Neural cell (in vitro differentiated cells): ENCODE measurements at regions not wholly inside any gene's neighbourhood (a gene's known extent, or its start where the extent isn't known, plus 50 kb on each side); places are given as distances from the start of the nearest gene placed in this dataset.

ENCODE experiments used
- CTCF ChIP-seq: fragments of 450-650 bp; IDR thresholded peaks from 2 replicates; pipeline ENCODE4 v1.5.1; 2014; ENCODE audit warnings: antibody characterized with exemption, mild to moderate bottlenecking, moderate library complexity; ENCODE audit not compliant: poor library complexity, severe bottlenecking
- EP300 ChIP-seq: fragments of 450-650 bp; conservative IDR thresholded peaks from 2 replicates; pipeline ENCODE4 v1.6.1; 2014; ENCODE audit warnings: antibody characterized with exemption, mild to moderate bottlenecking, moderate library complexity; ENCODE audit not compliant: poor library complexity, severe bottlenecking
- SMC3 ChIP-seq: fragments of 450-650 bp; conservative IDR thresholded peaks from 2 replicates; pipeline ENCODE4 v1.6.1; 2014; ENCODE audit warnings: antibody characterized with exemption, mild to moderate bottlenecking, moderate library complexity; ENCODE audit not compliant: poor library complexity

- TF ChIP-seq EP300 (no peak), CTCF (no peak), SMC3 (no peak)
Observed at GRCh38 chrX:42565739-42566138, 212.2 kb downstream of the PPP1R2C start.
